ENCODE measurements at regions not wholly inside any gene's neighbourhood (a gene's known extent, or its start where the extent isn't known, plus 50 kb on each side); places are given as distances from the start of the nearest gene placed in this dataset.

GRCh38 chr13:76556627-76557026 lies 329.6 kb downstream of the KCTD12 start:
- TF ChIP-seq EZH2 (IDR thresholded peaks at IDR 0.05; ENCODE audit: insufficient read depth, poor library complexity, severe bottlenecking), result no peak
- no peak for TF ChIP-seq EZH2phosphoT487 (IDR thresholded peaks at IDR 0.05; ENCODE audit: insufficient read depth, low read depth)
